ENCODE measurements at regions not wholly inside any gene's neighbourhood (a gene's known extent, or its start where the extent isn't known, plus 50 kb on each side); places are given as distances from the start of the nearest gene placed in this dataset.

DNA sequence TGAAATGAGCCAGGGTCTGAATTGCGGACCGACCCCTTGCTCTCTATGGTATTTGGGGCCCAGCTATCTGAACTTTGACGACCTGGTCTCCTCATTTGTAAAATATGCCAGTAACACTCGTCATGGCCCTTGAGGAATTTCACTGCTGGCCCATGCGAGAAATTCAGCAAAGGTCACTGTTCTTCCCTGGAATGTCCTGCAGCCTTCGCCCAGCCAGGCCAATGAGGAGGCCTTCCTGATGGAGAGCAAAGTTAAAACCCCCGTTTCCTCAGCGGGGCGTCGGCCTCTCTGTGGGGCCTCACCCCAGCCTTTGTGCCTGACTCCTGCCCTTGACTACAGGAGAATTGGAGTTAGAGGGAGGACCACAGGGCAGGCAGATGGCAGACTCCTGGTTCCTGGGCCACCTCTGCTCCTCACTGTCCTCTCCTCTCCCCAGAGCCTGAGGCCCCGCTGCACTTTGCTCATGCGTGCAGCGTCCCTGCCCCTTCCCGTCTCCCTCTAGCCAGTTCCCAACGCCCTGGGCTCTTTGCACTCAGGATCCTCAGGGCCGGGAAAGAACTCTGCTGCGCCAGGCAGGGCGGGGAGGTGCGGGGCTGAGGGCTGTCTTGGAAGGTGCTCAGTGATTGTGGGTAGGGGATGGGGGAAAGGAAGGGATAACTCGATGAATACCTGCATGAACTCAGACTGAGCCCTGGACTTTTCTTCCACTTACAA lies 257.0 kb upstream of the RAB6C start:
- TF ChIP-seq, protein P1, sequence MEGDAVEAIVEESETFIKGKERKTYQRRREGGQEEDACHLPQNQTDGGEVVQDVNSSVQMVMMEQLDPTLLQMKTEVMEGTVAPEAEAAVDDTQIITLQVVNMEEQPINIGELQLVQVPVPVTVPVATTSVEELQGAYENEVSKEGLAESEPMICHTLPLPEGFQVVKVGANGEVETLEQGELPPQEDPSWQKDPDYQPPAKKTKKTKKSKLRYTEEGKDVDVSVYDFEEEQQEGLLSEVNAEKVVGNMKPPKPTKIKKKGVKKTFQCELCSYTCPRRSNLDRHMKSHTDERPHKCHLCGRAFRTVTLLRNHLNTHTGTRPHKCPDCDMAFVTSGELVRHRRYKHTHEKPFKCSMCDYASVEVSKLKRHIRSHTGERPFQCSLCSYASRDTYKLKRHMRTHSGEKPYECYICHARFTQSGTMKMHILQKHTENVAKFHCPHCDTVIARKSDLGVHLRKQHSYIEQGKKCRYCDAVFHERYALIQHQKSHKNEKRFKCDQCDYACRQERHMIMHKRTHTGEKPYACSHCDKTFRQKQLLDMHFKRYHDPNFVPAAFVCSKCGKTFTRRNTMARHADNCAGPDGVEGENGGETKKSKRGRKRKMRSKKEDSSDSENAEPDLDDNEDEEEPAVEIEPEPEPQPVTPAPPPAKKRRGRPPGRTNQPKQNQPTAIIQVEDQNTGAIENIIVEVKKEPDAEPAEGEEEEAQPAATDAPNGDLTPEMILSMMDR (IDR thresholded peaks at IDR 0.05) = no peak
- TF ChIP-seq POLR2A (IDR thresholded peaks at IDR 0.05) (no peak), POLR2AphosphoS5 (IDR thresholded peaks at IDR 0.05) (no peak), EP300 (IDR thresholded peaks at IDR 0.05) (no peak)

Data from gastroesophageal sphincter (tissue), 3 donors.